HEK293 (cell line): ENCODE measurements at regions not wholly inside any gene's neighbourhood (a gene's known extent, or its start where the extent isn't known, plus 50 kb on each side); places are given as distances from the start of the nearest gene placed in this dataset.

ENCODE experiments used
- RBAK ChIP-seq: fragments of 450-650 bp; formaldehyde crosslinking; IDR thresholded peaks from 2 replicates; pipeline ENCODE4 v1.5.1; 2016; ENCODE audit warnings: missing biosample characterization, missing genetic modification characterization
- ZNF132 ChIP-seq: fragments of 450-650 bp; formaldehyde crosslinking; IDR thresholded peaks from 2 replicates; pipeline ENCODE4 v1.5.1; 2017; ENCODE audit warnings: missing biosample characterization, missing genetic modification characterization, borderline replicate concordance

GRCh38 chr5:34519489-34520220 is 136.5 kb upstream of the RAI14 start:
- TF ChIP-seq ZNF132 (tag by site-specific recombination) (no peak), RBAK (tag by site-specific recombination) (no peak)
